Right ventricle myocardium superior (tissue), 1 donor: ENCODE measurements at regions not wholly inside any gene's neighbourhood (a gene's known extent, or its start where the extent isn't known, plus 50 kb on each side); places are given as distances from the start of the nearest gene placed in this dataset.

Experiments
- ATAC-seq: fragments of 200-7000 bp; cut with Tn5 transposase; one replicate; pipeline ENCODE4 v1.9.1; 2020; ENCODE audit warnings: mild to moderate bottlenecking; ENCODE audit not compliant: poor library complexity
- DNase-seq: peaks from one replicate; pipeline ENCODE4 v3.0.0-alpha.2; 2020
- intact Hi-C: fragments of 100-400 bp; cut with DNase I; formaldehyde crosslinking; loops from one replicate; pipeline ENCODE4 v1.11.2; 2022
- donor health status: DM: no; HTN: yes; CAD: no; lungs with severe emphysema.

- ATAC-seq (no peak), DNase-seq (no peak)
- intact Hi-C loops = no loop called here
These were observed 135.7 kb upstream of the XYLT1 start for GRCh38 chr16:17606460-17606859.

- intact Hi-C loops = no loop called here
- DNase-seq (no peak), ATAC-seq (no peak)
These were observed 135.0 kb upstream of the XYLT1 start for GRCh38 chr16:17605784-17606183.

DNA sequence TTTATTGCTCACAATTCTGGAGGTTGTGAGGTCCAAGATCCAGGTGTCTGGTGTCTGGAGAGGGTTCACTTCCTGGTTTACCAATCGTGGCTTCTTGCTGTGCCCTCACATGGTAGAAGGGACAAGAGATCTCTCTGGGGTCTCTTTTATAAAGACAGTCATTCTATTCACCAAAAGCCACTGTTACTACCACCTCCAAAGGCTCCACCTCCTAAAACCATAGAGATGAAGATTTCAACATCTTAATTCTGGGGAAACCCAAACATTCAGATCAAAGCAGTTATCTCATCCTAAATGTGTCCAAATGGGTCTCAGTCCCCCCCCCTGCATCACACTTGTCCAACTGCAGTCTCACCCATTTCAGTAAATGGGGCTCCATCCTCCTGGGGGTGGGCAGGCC is 132.9 kb upstream of the XYLT1 start:
- no peak for DNase-seq
- ATAC-seq = no peak
- intact Hi-C loops = no loop called here

DNA sequence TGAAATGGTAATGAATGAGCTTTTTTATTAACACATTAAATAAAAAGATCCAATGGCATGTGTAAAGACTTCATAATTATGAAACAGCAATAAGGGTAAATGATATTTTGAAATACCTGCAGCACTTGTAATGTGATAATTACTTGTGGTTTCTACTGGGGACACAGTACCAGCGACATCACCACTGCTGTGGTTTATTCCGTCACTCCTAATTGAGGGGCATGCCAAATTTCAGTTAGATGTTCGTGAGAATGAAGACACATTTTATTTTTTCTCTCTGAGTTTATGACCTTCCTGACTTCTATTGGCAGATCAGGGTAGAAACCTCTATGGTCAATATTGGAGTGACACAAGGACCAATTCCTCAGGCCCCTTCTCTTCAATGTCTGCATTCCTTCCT is 131.9 kb upstream of the XYLT1 start:
- ATAC-seq (no peak), DNase-seq (no peak)
- intact Hi-C loops = no loop called here

DNA sequence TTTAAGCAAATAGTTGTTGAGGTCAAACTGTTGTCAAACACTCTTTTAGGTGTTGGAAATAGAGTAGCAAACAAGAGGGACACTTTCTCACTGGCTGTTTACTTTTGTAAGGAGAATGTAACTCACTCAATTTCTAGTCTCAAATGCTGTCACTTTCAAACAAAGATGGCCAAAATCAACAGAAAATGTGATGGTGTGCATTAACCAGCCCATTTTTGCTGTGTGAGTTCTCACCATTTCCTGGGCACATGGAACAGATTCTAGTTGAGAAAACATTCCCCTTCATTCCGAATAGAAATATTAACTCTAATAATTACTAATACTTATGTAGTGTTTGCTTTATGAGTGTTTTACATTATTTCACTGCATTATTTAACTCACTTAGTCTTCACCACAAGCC is 128.2 kb upstream of the XYLT1 start:
- ATAC-seq (no peak), DNase-seq (no peak)
- intact Hi-C loops = no loop called here

DNA sequence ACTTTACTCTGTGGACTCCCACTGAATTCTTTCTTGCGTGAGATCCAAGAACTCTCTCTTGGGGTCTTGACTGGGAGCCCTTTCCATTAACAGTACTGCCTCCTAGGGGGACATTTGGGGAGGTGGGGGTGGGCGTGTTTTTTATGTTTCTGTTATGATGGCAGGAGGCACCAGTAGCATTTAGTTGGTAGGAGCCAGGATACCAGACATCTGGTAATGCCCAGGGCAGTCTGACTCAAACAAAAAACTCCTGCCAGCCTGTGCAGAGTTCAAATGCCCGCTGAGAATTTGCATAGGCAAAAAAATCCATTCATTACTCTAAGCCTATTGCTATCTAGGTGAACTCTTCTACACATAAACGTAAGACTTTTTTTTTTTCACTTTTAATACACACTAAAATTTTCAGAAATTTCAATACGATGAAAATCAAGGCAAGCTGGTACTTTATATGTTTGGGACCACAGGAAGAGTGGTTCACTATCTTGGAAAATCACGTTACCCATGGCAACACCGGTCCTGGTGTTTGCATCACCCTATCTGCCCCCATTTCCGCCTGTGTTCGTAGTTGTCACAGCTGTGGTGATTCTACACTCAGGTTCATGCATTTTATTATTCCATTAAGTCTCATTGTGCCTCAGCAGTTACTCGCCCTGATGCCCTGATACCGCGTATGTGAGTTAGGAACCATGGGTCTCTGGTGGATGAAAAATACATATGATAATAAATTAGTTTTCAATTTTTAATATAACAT is 121.1 kb upstream of the XYLT1 start:
- ATAC-seq (no peak), DNase-seq (no peak)
- intact Hi-C loops = no loop called here

- DNase-seq (no peak), ATAC-seq (no peak)
- intact Hi-C loops = no loop called here
These were observed 120.2 kb upstream of the XYLT1 start for GRCh38 chr16:17590711-17591654.

DNA sequence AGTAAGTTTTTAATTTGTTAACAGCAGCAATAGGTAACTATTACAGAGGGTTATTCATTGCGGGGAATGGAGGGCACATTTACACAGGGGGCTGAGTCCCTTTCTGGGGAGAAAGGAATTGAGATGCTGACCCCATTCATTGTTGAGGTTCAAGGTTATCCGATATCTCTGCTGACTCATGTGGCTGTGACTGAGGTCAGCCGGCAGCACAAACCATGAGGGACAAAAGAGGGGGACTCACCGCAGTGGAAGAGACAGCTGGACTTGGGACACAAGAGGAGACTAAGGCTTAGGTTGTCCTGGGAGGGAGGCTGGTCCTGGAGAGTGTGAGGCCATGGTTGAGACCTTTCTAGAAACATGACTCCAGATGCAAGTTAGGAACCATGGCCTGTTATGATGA is 119.1 kb upstream of the XYLT1 start:
- no peak for ATAC-seq
- no peak for DNase-seq
- intact Hi-C loops = no loop called here

DNA sequence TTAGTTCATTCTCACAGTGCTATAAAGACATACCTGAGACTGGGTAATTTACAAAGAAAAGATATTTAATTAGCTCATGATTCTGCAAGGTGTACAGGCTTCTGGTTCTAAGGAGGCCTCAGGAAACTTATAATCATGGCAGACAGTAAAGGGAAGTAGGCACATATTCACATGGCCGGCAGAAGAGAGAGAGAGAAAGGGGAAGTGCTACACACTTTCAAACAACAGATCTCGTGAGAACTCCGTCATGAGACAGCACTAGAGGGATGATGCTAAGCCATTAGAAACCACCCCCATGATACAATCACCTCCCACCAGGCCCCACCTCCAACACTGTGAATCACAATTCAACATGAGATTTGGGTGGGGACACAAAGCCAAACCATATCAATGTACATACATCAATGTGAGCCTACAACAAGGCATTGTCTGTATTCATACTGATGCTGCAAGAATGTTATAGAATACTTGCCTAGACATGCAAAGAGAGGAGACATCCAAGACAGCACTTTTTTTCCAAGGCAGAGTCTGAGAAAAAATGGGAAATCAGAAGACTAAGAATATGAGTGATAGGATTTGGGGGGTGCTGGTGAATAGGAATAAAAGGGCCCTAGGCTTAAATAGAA is 114.8 kb upstream of the XYLT1 start:
- no peak for ATAC-seq
- no peak for DNase-seq
- intact Hi-C loops = no loop called here

- DNase-seq (no peak), ATAC-seq (peak; percentile 79)
- intact Hi-C loops = no loop called here
These were observed 108.5 kb upstream of the XYLT1 start for GRCh38 chr16:17578981-17579874.

DNA sequence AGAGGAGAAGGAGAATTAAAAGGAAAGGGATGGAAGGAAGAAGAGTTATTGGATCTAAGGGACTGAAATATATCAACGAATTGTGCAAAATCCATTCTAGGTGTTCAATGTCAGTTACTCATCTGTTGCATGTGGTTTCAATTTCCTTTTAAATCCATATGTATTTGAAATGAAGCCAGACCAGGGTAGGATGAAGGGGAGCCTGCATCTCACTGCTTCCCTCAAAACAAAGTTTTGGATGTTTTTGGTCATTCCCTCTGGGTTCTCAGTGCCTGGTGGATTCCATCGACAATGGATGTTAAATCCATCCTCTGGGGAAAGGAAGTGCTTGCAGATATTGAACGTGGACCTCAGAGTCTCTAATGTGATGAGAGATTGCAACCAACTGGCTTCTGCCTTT is 103.5 kb upstream of the XYLT1 start:
- DNase-seq = no peak
- no peak for ATAC-seq
- intact Hi-C loops = no loop called here

GRCh38 chr16:17572145-17572544 is 101.4 kb upstream of the XYLT1 start:
- ATAC-seq = no peak

GRCh38 chr16:17571499-17572093 is 100.8 kb upstream of the XYLT1 start:
- no peak for ATAC-seq
- intact Hi-C loops = no loop called here
- DNase-seq = no peak

More at GRCh38 chr16:17572145-17572544, 101.4 kb upstream of the XYLT1 start:
- DNase-seq = no peak
- intact Hi-C loops = no loop called here

DNA sequence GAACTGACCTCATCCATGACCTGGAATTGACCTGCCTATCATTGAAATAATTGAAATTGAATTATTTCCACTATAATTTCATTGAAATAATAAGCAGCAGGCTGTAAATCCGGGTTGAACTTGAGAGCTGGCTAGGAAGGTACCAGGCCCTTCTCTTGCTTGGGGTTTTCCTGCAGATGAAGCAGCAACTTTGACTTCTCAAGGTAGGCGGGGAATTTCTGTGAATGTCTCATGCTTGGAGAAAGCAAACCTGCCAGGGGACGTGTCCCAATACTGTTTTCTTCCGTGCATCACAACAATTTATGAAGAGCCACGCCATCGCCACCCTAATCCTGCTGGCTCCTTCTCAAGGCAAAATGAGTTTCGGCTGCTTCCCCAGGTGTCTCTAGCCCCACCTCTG is 97.5 kb upstream of the XYLT1 start:
- intact Hi-C loops = no loop called here
- ATAC-seq (no peak), DNase-seq (no peak)

- ATAC-seq = no peak
- intact Hi-C loops = no loop called here
These were observed 96.7 kb upstream of the XYLT1 start for GRCh38 chr16:17567455-17567854.

DNA sequence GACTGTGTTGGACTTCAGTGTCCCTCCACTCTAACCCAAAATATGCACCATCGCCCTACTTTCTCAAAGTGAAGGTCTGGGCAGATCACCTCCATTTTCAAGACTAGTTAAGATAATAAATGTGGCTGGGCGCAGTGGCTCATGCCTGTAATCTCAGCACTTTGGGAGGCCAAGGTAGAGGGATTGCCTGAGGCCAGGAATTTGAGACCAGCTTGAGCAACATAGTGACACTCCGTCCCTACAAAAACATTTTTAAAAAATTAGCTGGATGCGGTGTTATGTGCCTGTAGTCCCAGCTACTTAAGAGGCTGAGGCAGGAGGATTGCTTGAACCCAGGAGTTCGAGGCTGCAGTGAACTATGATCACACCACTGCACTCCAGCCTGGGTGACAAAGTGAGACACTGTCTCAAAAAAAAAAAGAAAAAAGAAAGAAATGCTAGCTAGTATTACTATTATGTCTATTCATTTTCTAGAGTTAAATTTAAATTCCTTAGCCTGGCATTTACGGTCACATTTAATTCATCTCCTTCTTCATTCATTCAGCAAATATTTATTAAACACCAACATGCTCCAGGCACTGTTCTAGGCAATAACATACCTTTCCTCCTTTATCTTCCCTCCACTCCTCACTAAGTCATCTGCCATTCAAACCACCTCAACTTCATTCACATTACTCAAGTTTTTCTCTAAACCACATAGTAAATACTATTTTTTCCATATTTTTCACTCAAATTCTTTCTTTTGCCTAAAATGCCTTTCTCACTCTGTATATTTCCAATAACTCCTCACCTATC is 96.1 kb upstream of the XYLT1 start:
- no peak for DNase-seq
- no peak for ATAC-seq
- intact Hi-C loops = no loop called here

More at GRCh38 chr16:17567455-17567854, 96.7 kb upstream of the XYLT1 start:
- DNase-seq = no peak

DNA sequence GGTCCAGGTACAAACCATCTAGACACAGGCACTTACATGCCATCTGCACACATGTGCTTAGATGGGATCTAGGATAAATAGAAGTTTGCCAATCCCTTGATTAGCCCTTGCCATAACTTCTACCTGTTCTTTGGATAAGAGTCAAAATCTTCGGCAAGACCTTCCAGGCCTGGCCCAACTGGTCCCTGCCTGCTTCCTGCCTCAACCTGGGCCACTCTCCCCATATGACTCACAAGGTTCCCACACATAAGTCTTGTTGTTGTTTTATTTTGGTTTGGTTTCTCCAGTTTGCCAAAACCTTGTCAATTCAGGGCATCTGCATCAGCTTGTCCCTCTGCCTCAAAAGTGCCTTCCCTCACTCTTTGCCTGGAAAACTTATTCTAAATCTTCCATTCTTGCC is 95.3 kb upstream of the XYLT1 start:
- intact Hi-C loops = no loop called here
- ATAC-seq (no peak), DNase-seq (no peak)

DNA sequence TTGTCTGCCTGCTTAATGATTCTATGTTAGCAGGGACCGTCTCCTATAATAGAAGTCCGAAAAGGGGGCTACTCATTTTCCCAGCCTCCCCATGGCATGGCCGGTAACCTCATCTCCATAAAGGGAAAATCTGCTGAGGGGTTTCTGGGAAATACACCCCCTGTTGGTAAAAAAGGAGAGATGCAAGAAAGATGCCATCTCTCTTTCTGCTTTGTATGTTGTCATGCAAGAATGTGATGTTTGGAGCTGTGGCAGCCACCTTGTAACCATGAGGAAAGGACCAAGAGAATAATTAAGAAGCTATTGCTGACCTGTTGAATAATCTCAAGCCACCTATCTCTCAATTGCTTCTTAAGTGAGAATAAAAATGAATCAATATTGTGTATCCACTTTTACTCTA is 94.8 kb upstream of the XYLT1 start:
- ATAC-seq = no peak
- intact Hi-C loops = no loop called here
- DNase-seq = no peak
